ENCODE measurements at regions not wholly inside any gene's neighbourhood (a gene's known extent, or its start where the extent isn't known, plus 50 kb on each side); places are given as distances from the start of the nearest gene placed in this dataset.

- Histone ChIP-seq H2AFZ (ENCODE audit: low read length) (no peak overlapping the region), H3K27me3 (ENCODE audit: insufficient read depth, low read length, poor library complexity, severe bottlenecking) (no peaks in the 10 kb centered on the region), H3K36me3 (ENCODE audit: insufficient read depth, low read length) (no peaks in the 10 kb centered on the region), H4K20me1 (ENCODE audit: insufficient read depth, low read length, poor library complexity, severe bottlenecking) (no peaks in the 10 kb centered on the region), H3K9ac (ENCODE audit: low read depth, low read length, poor library complexity, severe bottlenecking) (no peak overlapping the region), H3K79me2 (ENCODE audit: insufficient read depth, low read length) (no peaks in the 10 kb centered on the region), H3K4me2 (ENCODE audit: low read depth, low read length, poor library complexity, severe bottlenecking) (no peak overlapping the region), H3K9me2 (replicated peaks; ENCODE audit: low read depth, low read length) (no peaks in the 10 kb centered on the region), H3K4me3 (ENCODE audit: low read length, poor library complexity, severe bottlenecking) (no peak overlapping the region), H3K4me1 (ENCODE audit: insufficient read depth, low read length, poor library complexity, severe bottlenecking) (peaks cover 35% of the 10 kb centered on the region), H3K9me3 (ENCODE audit: insufficient read depth, low read depth, low read length) (no peaks in the 10 kb centered on the region), H3F3A (ENCODE audit: low read depth) (no peaks in the 10 kb centered on the region)
- no peak for TF ChIP-seq CTCF (conservative IDR thresholded peaks at IDR 0.05; ENCODE audit: low read length)
- TF ChIP-seq EZH2phosphoT487 (IDR thresholded peaks at IDR 0.05; ENCODE audit: borderline replicate concordance): no peak
These were observed 125.7 kb downstream of the TRIM29 start for GRCh38 chr11:120012245-120012644.

GRCh38 chr11:120011836-120012235, 126.1 kb downstream of the TRIM29 start:
- Histone ChIP-seq H3K9me2 (replicated peaks; ENCODE audit: low read depth, low read length) (no peaks in the 10 kb centered on the region), H3K4me1 (ENCODE audit: insufficient read depth, low read length, poor library complexity, severe bottlenecking) (peaks cover 31% of the 10 kb centered on the region), H3K9me3 (ENCODE audit: insufficient read depth, low read depth, low read length) (no peaks in the 10 kb centered on the region), H4K20me1 (ENCODE audit: insufficient read depth, low read length, poor library complexity, severe bottlenecking) (no peaks in the 10 kb centered on the region), H3K27me3 (ENCODE audit: insufficient read depth, low read length, poor library complexity, severe bottlenecking) (no peaks in the 10 kb centered on the region), H3F3A (ENCODE audit: low read depth) (no peaks in the 10 kb centered on the region), H3K36me3 (ENCODE audit: insufficient read depth, low read length) (no peaks in the 10 kb centered on the region), H2AFZ (ENCODE audit: low read length) (no peak overlapping the region), H3K4me2 (ENCODE audit: low read depth, low read length, poor library complexity, severe bottlenecking) (no peak overlapping the region), H3K4me3 (ENCODE audit: low read length, poor library complexity, severe bottlenecking) (no peak overlapping the region), H3K9ac (ENCODE audit: low read depth, low read length, poor library complexity, severe bottlenecking) (no peak overlapping the region), H3K79me2 (ENCODE audit: insufficient read depth, low read length) (no peaks in the 10 kb centered on the region)
- no peak for TF ChIP-seq CTCF (conservative IDR thresholded peaks at IDR 0.05; ENCODE audit: low read length)
- TF ChIP-seq EZH2phosphoT487 (IDR thresholded peaks at IDR 0.05; ENCODE audit: borderline replicate concordance): no peak

GRCh38 chr11:120010775-120011174, 127.1 kb downstream of the TRIM29 start:
- Histone ChIP-seq H3K9me2 (replicated peaks; ENCODE audit: low read depth, low read length) (no peaks in the 10 kb centered on the region), H3K27me3 (ENCODE audit: insufficient read depth, low read length, poor library complexity, severe bottlenecking) (no peaks in the 10 kb centered on the region), H3K36me3 (ENCODE audit: insufficient read depth, low read length) (no peaks in the 10 kb centered on the region), H3K9ac (ENCODE audit: low read depth, low read length, poor library complexity, severe bottlenecking) (no peak overlapping the region), H3K9me3 (ENCODE audit: insufficient read depth, low read depth, low read length) (no peaks in the 10 kb centered on the region), H3K4me2 (ENCODE audit: low read depth, low read length, poor library complexity, severe bottlenecking) (no peak overlapping the region), H3K4me3 (ENCODE audit: low read length, poor library complexity, severe bottlenecking) (no peak overlapping the region), H3F3A (ENCODE audit: low read depth) (no peaks in the 10 kb centered on the region), H3K79me2 (ENCODE audit: insufficient read depth, low read length) (no peaks in the 10 kb centered on the region), H4K20me1 (ENCODE audit: insufficient read depth, low read length, poor library complexity, severe bottlenecking) (no peaks in the 10 kb centered on the region), H3K4me1 (ENCODE audit: insufficient read depth, low read length, poor library complexity, severe bottlenecking) (peaks cover 21% of the 10 kb centered on the region), H2AFZ (ENCODE audit: low read length) (no peak overlapping the region)
- TF ChIP-seq CTCF (conservative IDR thresholded peaks at IDR 0.05; ENCODE audit: low read length) (no peak), EZH2phosphoT487 (IDR thresholded peaks at IDR 0.05; ENCODE audit: borderline replicate concordance) (no peak)

Measured in Loucy (cell line).